GM20431 (cell line): ENCODE measurements at regions not wholly inside any gene's neighbourhood (a gene's known extent, or its start where the extent isn't known, plus 50 kb on each side); places are given as distances from the start of the nearest gene placed in this dataset.
"Not testable (repeated sequence)": the region's sequence is repeated elsewhere in the genome, so short reads cannot be mapped to it uniquely, and the experiment has no call there.

Source experiments
- in situ Hi-C: fragments of 300-500 bp; cut with MseI, MboI; formaldehyde crosslinking; loops from one replicate; pipeline ENCODE4 v1.15.0; 2020; ENCODE audit warnings: low sequenced_read_pairs; ENCODE audit not compliant: unreplicated experiment

GRCh38 chr2:39839261-39839848 lies 60.3 kb upstream of the THUMPD2 start:
- in situ Hi-C loops: no loop called here

DNA sequence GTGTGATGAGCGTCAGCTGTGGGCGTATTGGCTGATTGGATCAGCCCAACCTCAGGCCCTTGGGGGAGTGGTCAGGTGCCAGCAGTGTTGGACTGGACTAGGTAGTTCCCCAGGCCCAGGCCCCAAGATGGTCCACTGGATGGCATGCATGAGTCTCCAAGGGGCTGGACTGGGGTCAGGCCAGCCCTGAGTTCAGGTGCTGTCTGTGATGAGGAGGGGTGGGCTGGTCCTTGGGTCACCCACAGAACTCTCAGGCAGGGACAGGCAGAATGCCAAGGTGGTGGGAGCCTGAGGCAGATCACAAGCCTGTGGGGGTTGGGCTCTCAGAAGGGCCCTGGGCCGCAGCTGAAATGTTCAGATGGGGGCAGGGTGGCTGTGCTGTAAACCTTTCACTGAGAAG lies 59.5 kb upstream of the THUMPD2 start:
- in situ Hi-C loops: no loop called here

GRCh38 chr2:39837856-39838453 lies 58.9 kb upstream of the THUMPD2 start:
- in situ Hi-C loops: no loop called here

DNA sequence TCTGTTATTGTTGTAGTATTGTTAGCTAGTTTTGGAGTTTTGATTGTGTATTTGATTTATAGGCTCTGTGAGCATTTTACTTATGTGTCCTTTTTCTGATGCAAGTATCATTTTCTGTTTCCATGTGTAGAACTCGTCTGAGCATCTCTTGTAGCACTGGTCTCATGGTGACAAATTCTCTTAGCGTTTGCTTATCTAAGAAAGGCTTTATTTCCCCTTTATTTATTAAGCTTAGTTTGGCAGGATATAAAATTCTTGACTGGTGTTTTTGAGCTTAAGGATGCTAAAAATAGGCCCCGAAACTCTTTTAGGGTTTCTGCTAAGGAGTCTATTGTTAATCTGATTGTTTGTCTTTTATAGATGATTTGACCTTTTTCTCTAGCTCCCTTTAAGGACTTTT lies 57.6 kb upstream of the THUMPD2 start:
- in situ Hi-C loops: no loop called here

DNA sequence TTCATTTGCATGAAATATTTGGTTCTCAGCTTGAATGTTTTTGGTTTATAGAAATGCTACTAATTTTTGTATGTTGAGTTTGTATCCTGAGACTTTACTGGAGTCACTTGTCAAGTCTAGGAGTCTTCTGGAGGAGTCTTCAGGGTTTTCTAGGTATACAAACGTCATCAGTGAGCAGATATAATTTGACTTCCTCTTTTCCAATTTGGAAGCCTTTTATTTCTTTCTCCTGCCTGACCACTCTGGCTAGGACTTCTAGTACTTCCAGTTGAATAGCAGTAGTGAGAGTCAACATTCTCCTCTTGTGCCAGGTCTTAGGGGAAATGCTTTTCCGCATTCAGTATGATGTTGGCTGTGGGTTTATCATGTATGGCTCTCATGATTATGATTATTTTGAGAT lies 55.4 kb upstream of the THUMPD2 start:
- in situ Hi-C loops: no loop called here

DNA sequence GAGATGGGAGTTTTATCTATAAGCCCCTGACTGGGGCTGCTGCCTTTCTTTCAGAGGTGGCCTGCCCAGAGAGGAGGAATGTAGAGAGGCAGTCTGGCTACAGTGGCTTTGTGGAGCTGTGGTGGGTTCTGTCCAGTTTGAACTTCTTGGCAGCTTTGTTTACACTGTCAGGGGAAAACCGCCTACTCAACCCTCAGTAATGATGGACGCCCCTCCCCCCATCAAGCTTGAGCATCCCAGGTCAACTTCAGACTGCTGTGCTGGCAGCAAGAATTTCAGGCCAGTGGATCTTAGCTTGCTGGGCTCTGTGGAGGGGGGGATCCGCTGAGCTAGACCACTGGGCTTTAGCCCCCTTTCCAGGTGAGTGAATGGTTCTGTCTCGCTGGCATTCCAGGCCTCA lies 51.6 kb upstream of the THUMPD2 start:
- in situ Hi-C loops: not testable (repeated sequence)
